ENCODE measurements at regions not wholly inside any gene's neighbourhood (a gene's known extent, or its start where the extent isn't known, plus 50 kb on each side); places are given as distances from the start of the nearest gene placed in this dataset.

DNA sequence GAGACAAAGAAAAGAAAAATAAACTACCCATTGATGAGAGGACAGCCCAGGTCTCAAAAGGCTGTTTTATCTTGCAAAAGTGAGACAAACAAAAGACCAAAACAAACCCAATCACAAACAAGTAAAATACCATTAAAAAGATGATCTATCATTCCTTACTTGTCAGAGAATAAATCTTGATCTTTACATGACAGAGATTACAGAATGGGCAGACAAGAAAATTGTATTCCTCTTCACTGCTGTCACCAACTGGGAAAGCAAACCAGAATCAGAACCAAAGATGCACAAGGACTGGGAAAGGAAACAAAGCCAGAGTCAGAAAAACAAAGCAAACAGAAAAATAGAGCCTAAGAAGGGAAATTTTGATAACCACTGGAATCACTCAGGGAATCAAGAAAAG lies 444.0 kb upstream of the PDE3A start:
- DNase-seq: no peak

DNA sequence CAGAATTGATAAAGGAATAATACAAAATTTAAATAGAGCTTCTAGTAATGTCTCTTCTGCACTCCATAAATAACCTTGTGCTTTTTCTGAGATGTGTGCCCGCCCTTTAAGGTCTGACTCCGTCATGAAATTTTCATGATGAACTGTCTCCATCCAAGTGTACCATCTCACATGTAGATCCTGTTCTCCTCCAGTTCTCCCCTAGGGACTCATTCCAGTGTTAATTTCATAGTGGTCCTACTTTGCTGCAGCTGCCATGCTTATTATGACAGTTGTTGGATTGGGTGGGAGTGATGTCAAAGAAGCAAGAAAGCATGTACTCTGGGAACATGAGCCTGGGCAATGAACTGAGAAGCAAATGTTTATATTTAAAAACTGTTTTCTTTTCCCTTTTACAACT lies 442.5 kb upstream of the PDE3A start:
- no peak for DNase-seq

DNA sequence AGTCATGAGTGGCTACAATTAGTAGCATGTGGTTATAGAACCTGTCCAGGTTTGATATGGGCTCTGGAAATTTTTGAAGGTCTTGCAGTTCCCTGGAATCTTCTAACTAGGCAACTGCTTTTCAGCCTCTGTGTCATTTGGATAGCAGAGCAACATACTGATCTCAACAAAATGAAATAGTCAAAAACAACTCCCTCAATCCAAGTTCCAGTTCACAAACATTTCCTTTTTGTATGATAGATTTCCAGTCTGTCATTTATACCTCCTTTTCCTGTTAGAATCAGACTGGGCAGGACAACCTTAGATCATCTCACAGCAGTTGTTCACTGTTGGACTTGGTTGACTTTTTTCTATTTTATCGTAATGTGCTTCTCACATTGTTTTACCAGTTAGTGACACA lies 442.1 kb upstream of the PDE3A start:
- no peak for DNase-seq

DNA sequence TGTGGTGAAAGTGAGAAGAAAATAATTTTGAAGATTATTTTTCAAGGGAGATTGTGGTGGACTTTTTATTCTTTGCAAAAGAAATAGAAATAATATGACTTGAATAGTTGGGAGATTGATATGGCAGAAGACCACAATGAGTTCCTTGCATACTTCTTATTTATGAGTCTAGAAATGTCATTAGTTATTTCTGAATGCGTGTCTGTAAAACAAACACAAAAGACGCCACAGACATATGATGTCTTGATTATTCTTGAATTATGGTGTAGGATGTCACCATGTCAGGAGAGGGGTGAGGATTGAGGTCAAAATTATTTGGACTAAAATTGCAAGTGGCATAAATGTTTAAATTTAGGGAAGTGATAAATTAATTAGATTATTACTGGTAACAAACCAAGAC lies 440.7 kb upstream of the PDE3A start:
- DNase-seq: no peak

DNA sequence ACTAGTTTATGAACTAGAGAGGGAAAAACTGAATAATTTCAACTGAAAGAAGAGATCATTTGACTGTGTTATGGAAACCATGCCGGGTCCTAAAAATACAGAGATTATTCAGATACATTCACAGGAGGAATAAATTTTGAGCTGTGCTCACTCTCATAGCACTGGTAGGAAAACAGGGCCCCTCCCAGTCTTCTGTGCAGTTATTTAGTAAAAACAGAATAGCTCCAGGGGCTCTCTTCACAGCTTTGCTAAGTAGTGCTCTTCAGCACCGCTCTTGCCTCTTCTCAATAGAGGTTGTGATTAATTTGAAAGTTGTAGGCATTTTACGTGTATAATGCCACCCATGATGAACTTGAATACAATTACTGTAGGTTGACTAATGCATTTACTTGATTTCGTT lies 435.9 kb upstream of the PDE3A start:
- no peak for DNase-seq

DNA sequence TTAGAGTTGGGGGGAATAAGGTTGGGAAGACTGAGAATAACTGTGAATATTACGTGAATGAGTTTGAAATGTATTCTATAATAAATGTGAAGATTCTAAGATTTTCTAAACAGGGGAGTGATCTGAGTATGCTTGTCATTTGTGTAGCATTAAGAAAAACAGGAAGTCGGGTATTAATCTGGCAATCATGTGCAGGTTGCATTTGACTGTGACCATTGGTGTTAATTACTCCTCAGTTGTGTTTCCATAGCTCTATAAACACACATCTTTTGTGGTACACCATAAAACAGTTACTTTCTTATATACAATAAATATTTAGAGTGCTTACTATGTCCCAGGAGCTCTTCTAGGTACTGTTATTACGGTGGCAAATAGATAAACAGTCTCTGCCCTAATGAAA lies 434.4 kb upstream of the PDE3A start:
- no peak for DNase-seq

DNA sequence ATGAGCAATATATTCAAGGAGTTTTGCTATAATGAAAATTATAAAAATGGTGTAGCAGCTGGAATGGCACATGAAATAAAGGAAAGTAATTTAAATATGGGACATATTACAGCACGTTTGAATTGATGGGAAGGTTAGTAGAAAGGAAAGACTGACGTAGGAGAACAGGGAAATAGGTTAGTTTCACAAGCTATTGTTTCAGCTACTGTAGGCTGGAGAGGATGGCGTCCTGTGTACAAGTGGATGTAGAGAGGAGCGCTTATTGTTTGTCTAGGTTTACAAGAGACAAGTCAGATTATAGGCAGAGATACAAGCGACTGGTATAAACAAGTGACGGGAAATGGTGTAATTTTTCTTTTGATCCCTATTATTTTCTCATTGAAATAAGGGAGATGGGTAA lies 431.2 kb upstream of the PDE3A start:
- peak; percentile 84 for DNase-seq

DNA sequence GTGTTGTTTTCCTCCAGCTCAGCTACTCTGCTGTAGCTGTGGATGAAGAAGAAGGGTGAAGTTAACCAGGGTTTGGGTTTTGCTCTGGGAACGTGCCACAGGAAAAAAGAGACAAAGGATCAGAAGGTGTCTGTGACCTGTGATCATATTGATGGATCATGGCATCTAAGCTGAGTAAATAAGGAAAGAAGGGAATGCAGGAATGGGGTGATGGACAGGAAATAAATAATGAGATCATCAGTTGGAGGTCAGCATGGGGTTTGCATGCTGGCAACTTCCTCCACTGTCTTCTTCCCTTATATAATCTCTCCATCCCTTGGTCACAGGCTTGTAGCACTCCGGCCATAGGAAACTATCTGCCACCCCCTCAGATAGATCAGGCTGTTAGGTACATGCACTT lies 430.3 kb upstream of the PDE3A start:
- DNase-seq: peak; percentile 31

DNA sequence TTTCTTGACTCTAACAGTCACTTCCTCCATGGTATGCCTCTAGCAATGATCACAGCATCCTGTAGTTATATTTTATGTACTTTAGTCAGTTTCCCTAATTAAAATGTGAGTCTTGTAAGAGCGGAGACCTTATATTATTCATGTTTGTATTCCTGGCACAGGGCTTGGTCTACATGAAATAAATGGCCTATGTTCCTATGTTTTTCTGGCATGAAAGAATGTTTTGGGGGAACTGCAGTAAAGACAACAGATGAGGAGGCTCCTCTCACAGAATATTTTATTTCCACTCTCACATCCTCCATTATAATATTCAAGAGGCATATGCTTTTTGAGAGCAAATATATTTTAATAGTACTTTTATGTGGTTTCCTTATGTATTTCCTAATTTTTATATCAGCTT lies 429.8 kb upstream of the PDE3A start:
- DNase-seq: no peak

DNA sequence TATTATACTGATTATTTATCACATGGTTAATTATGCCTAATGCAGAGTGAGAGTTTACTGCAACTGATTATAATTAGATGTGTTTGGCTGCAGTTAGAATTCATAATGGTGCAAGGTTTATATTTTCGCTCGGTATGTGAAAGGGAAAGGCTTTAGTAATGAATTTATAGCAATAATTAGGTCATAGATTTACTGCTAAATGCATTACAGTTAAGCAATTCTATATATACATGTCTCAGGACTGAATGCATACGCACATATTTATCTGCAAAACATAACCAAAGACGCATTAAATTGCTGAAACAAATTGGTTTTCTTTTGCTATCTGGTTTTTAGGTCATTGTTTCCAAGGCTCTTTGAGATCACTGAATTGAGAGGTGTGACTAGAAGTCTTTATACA lies 428.1 kb upstream of the PDE3A start:
- no peak for DNase-seq

DNA sequence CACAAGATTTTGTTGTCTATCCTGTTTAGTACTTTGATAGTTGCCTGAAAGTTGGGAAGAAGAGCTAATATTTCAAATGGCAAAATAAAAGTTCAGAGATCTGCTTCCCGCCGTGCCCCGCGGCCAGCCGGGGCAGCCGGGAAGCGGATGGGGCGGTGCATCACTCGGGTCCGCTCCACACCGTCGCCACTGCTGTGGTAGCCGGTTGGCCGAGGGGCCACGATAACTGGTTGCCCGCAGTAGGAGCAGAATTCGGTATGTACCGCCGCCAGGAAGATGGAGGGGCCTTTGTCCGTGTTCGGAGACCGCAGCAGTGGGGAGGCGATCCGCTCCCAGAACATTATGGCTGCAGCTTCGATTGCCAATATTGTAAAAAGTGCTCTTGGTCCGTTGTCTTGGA lies 427.2 kb upstream of the PDE3A start:
- DNase-seq: no peak

DNA sequence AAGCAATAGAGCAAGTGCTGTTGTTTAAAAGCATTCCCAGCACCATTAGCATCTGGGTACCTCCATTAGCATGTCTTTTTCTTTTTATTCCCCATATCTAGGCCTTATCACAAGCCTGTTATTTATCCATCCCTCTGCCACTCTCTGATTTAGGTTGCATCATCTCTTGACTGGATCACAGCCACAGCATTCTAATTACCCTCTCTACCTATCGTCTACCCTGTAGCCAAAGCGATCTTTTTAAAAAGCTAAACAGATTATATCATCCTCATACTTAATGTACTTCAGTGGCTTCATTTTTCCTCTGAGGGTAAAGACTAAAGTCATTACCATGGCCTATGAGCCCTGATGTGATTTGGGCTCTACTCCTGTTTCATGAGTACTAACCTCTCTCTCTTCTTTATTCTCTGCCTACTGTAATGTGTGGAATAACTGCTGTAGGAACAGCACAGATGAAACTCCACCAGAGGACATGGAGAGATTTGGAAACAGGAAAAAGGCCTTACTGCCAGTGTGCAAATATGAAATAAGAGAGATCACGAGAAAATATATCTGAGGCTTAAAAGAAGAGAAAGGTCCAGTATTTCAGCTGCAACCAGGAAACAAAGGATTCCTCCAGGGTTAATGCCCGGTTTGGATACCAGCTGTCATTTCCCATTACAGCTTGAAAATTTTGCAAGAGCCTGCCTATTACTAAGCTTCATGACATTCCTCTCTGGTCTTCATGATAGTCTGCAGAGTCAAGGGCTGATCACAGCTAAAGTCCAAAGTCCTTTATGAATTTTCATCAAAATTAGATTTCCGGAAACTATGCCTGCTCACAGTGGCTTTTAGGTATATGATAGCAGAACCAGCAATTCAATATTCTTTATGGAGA lies 422.5 kb upstream of the PDE3A start:
- DNase-seq: no peak

DNA sequence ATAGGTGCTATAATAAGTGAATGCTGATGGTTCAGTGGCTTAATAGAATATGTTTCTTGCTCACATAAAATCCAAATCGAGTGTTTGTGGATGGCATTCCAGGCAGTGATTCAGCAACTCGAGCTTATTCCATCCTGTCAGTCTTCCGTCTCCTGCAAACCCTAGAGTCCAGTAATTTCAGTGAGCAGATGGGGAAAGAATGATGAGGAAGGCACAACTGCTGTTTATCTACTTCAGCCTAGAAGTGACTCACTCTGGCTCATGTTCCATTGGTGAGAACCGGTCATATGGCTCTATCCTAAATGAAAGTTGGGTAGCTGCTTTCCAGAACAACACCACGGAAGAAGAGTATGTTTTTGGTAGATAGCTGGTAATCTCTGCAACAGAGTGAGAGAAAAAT lies 421.8 kb upstream of the PDE3A start:
- DNase-seq: no peak

DNA sequence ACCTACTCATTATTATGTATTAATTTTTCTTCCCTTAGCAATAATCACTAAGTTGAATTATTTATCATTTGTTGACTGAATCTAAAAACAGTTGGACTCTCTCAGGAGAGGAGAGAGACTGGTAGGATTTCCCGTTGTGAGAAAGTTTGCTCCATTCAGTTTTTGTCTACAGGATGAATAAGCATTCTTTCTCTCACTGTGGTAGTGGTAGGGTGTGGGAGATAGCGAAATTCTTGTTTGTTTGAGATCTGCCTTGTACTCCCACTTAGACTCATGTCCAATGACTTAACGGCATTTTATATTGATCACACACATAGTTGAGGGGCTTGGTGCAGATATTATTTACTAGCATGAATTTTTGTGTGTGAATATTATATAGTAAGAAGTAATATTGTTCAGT lies 421.0 kb upstream of the PDE3A start:
- no peak for DNase-seq

DNA sequence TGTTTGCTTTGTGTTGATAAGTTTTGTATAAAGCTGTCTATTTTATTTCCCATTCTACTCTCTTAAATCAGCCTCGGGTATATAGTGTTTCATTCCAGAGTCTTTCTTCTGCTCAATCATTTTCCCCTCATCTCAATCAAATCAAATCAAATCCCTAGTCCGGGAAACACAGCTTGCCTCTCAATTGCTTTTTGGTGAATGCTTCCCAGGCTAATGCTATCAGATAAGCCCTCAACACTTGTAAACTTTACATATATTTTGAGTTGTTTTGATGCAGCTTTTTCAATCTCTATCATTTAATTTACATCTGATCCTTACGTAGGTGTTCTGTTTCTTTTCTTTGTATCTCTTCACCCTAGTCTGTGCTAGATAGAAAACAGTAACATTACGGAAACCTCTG lies 416.7 kb upstream of the PDE3A start:
- no peak for DNase-seq

DNA sequence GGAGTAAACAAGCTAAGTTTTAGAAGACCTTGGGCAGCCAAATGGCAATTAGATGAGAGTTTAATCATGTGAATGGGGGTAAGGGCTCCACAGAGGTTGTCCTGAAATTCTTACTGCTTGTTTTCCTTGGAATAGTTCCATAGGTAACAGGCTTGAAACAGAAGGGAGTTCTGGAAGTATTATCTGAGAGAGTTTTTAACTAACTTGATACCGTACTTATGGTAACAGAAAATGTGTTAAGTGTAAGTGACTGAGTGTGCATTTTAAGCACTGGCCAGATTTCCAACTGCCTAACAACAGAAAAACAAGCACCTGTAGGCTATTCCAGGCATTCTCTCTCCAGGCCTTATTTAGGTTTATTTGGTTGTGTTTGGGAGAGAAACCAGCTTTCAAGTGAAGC lies 414.6 kb upstream of the PDE3A start:
- no peak for DNase-seq

DNA sequence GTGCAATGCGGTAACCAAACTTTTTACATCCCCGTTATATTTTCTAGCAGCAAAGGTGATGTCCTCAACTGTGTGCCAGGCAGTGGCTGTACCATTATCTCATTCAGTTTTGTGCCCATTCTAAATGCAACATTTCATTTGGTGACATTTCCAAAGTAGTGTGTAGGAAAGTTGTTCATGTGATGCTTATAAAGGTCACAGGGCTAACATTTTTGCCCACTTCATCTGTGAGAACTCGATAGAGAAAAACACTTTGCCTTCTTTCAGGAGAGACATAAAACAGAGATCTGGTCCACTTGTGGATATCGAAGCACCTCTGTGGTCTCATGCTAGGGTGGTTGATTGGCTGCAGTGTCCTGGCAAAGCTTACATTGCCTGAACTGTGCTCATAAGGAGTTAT lies 414.2 kb upstream of the PDE3A start:
- DNase-seq: no peak

DNA sequence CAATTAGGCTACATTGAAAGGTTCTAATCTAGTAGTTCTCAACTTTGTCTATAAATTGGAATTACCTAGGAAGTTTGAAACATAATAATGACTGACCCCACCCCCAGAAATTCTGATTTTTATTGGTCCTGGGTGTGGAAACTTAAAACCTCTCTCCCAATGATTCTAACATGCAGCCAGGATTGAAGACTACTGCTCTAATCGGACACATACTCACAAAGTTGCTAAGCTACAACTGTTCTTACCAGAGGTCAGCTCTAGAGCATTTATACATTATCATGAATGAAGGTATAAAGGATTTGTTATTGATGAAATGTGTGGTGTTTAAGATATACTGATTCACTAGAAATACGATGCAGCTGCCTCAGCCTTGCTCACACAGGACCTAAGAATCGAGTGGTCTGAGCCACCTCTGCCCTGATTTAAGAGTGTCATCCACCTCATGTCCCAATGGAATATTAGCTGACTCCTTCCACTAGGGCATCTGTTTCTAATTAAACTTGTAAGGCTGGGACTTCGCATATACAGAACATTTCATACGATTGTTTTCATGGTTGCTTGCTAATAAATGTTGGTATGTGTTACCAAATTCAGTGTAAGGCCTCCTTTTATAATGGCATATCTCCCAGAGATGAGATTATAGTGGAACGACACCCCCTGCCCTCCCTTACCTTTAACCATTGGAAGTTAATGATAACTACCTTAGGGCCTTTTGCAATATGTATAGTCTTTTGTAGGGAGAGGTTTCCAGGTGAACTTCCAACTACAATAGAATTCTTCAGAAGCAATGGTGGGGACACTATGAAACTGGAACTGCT lies 410.8 kb upstream of the PDE3A start:
- no peak for DNase-seq

DNA sequence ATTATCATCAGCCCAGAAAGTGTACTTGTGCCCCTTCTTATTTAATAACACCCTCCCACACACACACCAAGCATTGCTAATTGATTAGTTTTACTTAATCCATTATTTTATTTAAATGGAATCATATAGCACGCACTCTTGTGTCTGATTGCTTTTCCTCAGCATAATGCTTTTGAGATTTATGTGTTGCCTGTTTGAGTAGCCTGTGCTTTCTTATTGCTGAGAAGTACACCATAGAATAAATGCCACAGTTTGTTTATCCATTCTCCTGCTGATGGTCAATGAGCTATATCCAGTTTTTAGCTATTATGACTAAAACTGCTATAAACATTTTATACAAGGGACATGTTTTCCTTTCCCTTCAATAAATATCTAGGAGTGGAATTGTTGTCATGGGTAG lies 409.9 kb upstream of the PDE3A start:
- DNase-seq: no peak

DNA sequence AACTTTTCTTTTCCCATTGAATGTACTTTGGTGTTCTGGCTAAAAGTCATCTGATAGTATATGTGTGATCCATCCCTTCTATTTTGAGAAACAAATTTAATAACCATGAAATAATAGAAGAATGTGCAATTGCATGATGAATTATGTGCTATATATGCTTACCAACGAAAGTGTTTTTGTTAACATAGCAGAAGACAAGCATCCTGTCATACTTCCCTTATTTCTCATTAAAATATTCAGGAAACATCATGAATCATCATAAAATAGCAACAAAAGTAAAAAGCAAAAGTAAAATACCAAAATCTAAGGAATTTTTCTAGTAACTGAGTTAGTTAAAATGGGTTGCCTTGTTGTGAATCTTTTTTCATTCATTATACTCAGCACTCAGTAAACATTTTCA lies 409.0 kb upstream of the PDE3A start:
- DNase-seq: no peak

DNA sequence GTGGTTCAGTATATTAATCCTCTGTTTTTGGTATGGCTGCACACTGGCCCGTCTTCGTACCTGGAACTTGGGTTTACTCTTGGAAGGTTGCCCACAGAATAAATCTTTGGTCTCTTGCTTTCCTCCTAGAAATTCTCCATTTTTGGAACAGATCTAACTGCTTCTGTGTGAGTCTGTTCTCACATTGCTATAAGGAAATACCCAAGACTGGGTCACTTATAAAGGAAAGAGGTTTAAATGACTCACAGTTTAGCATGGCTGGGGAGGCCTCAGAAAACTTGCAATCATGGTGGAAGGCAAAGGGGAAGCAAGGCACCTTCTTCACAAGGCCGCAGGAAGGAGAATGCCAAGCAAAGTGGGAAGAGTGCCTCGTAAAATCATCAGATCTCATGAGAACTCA lies 407.8 kb upstream of the PDE3A start:
- no peak for DNase-seq

DNA sequence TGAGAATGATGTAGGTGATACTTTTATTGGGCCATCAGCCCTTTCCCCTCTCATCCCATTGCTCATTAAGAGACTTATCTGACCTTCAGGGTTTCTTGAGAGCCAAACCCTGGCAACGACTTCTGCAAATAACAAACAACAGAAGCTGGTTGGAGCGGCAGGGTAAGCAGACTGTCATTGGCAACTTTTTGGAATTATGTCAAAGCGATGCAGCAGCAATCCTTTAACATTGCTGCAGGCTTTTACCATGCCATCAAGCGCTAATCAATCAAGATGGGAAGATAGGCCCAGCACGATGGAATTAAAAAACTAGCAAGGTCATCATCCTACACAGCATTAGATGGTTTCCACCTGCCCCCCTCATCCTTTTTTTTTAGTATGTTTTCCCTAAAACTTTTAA lies 406.1 kb upstream of the PDE3A start:
- no peak for DNase-seq

DNA sequence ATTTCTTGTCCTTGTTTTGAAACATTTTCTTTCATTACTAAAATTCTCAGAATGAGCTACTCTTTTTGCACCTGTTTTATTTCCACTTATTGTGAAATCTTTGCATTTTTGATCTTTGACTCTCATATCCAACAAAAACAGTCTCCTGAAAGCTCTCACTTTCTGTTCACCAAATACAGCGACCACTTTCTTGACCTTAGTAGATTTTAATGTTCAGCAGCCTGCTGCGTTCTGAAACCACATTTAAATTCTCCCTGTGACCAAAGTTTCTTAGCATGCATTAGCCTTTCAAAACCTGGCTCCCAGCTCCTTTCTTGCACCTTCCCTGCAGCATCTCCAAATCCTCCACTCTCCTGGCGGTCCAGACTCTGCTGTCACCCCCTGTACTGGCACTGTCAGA lies 404.4 kb upstream of the PDE3A start:
- DNase-seq: no peak

DNA sequence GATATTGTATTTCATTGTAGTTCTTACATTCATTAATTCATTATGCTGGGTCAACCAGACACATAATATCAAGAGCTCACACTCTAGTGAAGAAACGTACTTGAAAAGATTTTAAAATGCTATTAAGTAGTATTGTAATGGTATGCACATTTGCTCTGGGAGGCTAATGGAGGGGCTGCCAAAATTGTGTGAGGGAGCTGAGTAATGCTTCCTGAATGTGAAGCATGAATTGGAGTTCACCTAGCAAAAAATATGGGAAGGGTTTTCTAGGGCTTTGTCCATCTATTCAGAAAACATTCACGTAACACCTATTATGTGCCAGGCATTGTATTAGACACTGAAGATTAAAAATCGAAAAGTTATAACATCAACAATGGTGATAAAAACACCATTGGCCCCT lies 403.8 kb upstream of the PDE3A start:
- DNase-seq: no peak

Measured in DMS153 (cell line).